ENCODE measurements at regions not wholly inside any gene's neighbourhood (a gene's known extent, or its start where the extent isn't known, plus 50 kb on each side); places are given as distances from the start of the nearest gene placed in this dataset.

DNA sequence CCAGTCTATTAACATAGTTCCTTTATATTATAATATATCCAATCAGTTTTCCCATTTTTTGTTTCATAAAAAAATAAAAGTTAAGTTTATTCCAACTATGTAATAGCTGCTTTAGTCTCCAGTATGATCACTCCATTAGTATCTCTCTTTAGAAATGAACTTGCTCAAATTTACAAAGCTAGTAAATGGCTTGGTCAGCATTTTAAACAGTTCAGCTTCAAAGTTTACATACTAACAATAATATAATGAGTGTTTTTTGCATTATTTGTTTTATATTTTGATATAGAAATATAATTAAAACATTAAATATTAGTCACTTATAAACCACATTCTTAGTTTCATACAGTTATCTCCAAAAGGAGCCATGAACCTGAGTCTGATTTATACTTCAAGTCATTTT, 1073.8 kb downstream of the SLITRK5 start:
- Histone ChIP-seq H3K4me1 (ENCODE audit: control insufficient read depth in 4 of 4, insufficient read depth in 4 of 4, low read length in 3 of 4) (no peaks in the 10 kb centered on the region), H3K4me3 (ENCODE audit: low read depth in 1 of 3, low read length in 3 of 3) (no peak overlapping the region), H3K27me3 (ENCODE audit: control insufficient read depth in 4 of 4, insufficient read depth in 4 of 4, low read length in 3 of 4) (no peaks in the 10 kb centered on the region), H3K27ac (ENCODE audit: low read depth in 1 of 2, low read length in 2 of 2) (no peak overlapping the region), H3K9ac (ENCODE audit: low read depth in 1 of 2, low read length in 2 of 2) (no peak overlapping the region), H3K9me3 (ENCODE audit: control insufficient read depth in 4 of 4, low read length in 3 of 4) (no peaks in the 10 kb centered on the region), H3K36me3 (ENCODE audit: control insufficient read depth in 4 of 4, insufficient read depth in 3 of 4, low read depth in 1 of 4, low read length in 3 of 4) (no peaks in the 10 kb centered on the region)
- TF ChIP-seq, protein P1, sequence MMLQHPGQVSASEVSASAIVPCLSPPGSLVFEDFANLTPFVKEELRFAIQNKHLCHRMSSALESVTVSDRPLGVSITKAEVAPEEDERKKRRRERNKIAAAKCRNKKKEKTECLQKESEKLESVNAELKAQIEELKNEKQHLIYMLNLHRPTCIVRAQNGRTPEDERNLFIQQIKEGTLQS (IDR thresholded peaks at IDR 0.05), result no peak
- no peak for TF ChIP-seq YY1 (IDR thresholded peaks at IDR 0.05)
- no peak for TF ChIP-seq RAD21 (IDR thresholded peaks at IDR 0.05)
- no peak for TF ChIP-seq HNF4A (conservative IDR thresholded peaks at IDR 0.05)
- no peak for TF ChIP-seq TAF1 (conservative IDR thresholded peaks at IDR 0.05)
- TF ChIP-seq, protein P2, sequence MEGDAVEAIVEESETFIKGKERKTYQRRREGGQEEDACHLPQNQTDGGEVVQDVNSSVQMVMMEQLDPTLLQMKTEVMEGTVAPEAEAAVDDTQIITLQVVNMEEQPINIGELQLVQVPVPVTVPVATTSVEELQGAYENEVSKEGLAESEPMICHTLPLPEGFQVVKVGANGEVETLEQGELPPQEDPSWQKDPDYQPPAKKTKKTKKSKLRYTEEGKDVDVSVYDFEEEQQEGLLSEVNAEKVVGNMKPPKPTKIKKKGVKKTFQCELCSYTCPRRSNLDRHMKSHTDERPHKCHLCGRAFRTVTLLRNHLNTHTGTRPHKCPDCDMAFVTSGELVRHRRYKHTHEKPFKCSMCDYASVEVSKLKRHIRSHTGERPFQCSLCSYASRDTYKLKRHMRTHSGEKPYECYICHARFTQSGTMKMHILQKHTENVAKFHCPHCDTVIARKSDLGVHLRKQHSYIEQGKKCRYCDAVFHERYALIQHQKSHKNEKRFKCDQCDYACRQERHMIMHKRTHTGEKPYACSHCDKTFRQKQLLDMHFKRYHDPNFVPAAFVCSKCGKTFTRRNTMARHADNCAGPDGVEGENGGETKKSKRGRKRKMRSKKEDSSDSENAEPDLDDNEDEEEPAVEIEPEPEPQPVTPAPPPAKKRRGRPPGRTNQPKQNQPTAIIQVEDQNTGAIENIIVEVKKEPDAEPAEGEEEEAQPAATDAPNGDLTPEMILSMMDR (IDR thresholded peaks at IDR 0.05; ENCODE audit: low read depth, low read length, missing input control), result no peak
- TF ChIP-seq EGR1 (IDR thresholded peaks at IDR 0.05; ENCODE audit: low read depth in 2 of 2), result no peak
- no peak for TF ChIP-seq JUND (IDR thresholded peaks at IDR 0.05)
- no peak for DNase-seq (ENCODE audit: low spot score)

DNA sequence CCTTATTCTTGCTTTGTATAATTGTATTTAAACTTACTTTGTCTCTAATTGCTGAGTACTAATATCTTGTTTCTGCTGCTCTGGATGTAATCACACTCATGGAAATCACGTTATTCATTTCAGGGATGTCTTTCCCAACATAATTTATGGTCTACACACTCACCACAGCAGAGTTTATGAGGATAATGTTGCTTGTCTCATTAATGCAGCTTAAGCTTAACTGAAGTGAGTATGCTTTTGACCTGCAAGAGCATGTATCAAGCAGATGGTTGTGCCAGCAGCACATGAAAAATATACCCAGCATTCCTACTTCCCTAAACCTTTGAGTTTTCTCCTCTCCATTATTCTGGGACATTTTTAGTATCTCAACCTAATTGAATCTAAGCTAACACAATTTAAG, 1080.9 kb downstream of the SLITRK5 start:
- Histone ChIP-seq H3K9me3 (ENCODE audit: control insufficient read depth in 4 of 4, low read length in 3 of 4) (no peaks in the 10 kb centered on the region), H3K27ac (ENCODE audit: low read depth in 1 of 2, low read length in 2 of 2) (no peak overlapping the region), H3K4me3 (ENCODE audit: low read depth in 1 of 3, low read length in 3 of 3) (no peak overlapping the region), H3K4me1 (ENCODE audit: control insufficient read depth in 4 of 4, insufficient read depth in 4 of 4, low read length in 3 of 4) (no peaks in the 10 kb centered on the region), H3K9ac (ENCODE audit: low read depth in 1 of 2, low read length in 2 of 2) (no peak overlapping the region), H3K27me3 (ENCODE audit: control insufficient read depth in 4 of 4, insufficient read depth in 4 of 4, low read length in 3 of 4) (no peaks in the 10 kb centered on the region), H3K36me3 (ENCODE audit: control insufficient read depth in 4 of 4, insufficient read depth in 3 of 4, low read depth in 1 of 4, low read length in 3 of 4) (no peaks in the 10 kb centered on the region)
- DNase-seq (ENCODE audit: low spot score), result no peak
- 45% methylated on average over 1 of the region's 1 CpG for WGBS
- no peak for TF ChIP-seq RAD21 (IDR thresholded peaks at IDR 0.05)
- TF ChIP-seq NR2F2 (IDR thresholded peaks at IDR 0.05), result no peak
- TF ChIP-seq SP1 (IDR thresholded peaks at IDR 0.05), result no peak
- TF ChIP-seq, protein P2 (IDR thresholded peaks at IDR 0.05; ENCODE audit: low read depth, low read length, missing input control), result no peak
- no peak for TF ChIP-seq HNF4A (conservative IDR thresholded peaks at IDR 0.05)
- TF ChIP-seq RXRA (IDR thresholded peaks at IDR 0.05), result no peak
- TF ChIP-seq FOXA1 (IDR thresholded peaks at IDR 0.05), result no peak
- TF ChIP-seq FOXA2 (IDR thresholded peaks at IDR 0.05), result no peak
- no peak for TF ChIP-seq TAF1 (conservative IDR thresholded peaks at IDR 0.05)
- no peak for TF ChIP-seq YY1 (IDR thresholded peaks at IDR 0.05)

DNA sequence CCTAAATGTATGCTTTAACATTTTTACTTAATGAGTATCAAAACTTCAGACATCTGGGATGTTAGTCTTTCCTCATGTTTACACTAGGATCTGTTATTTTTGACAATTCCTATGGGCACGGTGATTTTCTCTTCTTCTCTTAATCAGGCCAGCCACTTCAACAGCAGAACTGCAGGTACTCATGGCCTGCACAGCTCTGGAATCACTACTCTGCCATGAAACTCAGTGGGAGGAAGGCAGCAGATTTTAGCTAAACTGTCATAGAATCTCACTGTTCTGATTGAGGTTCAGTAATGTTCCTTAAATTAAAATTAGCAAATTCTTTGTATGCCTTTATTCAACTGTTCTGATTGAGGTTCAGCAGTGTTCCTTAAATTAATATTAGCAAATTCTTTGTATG, 1083.0 kb downstream of the SLITRK5 start:
- DNase-seq (ENCODE audit: low spot score), result no peak
- Histone ChIP-seq H3K27ac (ENCODE audit: low read depth in 1 of 2, low read length in 2 of 2) (no peak overlapping the region), H3K9ac (ENCODE audit: low read depth in 1 of 2, low read length in 2 of 2) (no peak overlapping the region), H3K9me3 (ENCODE audit: control insufficient read depth in 4 of 4, low read length in 3 of 4) (no peaks in the 10 kb centered on the region), H3K4me1 (ENCODE audit: control insufficient read depth in 4 of 4, insufficient read depth in 4 of 4, low read length in 3 of 4) (no peaks in the 10 kb centered on the region), H3K27me3 (ENCODE audit: control insufficient read depth in 4 of 4, insufficient read depth in 4 of 4, low read length in 3 of 4) (no peaks in the 10 kb centered on the region), H3K36me3 (ENCODE audit: control insufficient read depth in 4 of 4, insufficient read depth in 3 of 4, low read depth in 1 of 4, low read length in 3 of 4) (no peaks in the 10 kb centered on the region), H3K4me3 (ENCODE audit: low read depth in 1 of 3, low read length in 3 of 3) (no peak overlapping the region)
- TF ChIP-seq GABPA (IDR thresholded peaks at IDR 0.05 in 1 of 2, conservative IDR thresholded peaks at IDR 0.05 in 1 of 2) (no peak), RXRA (IDR thresholded peaks at IDR 0.05) (no peak), EGR1 (IDR thresholded peaks at IDR 0.05; ENCODE audit: low read depth in 2 of 2) (no peak), NR2F2 (IDR thresholded peaks at IDR 0.05) (no peak), YY1 (IDR thresholded peaks at IDR 0.05) (no peak)
- TF ChIP-seq, protein P3, sequence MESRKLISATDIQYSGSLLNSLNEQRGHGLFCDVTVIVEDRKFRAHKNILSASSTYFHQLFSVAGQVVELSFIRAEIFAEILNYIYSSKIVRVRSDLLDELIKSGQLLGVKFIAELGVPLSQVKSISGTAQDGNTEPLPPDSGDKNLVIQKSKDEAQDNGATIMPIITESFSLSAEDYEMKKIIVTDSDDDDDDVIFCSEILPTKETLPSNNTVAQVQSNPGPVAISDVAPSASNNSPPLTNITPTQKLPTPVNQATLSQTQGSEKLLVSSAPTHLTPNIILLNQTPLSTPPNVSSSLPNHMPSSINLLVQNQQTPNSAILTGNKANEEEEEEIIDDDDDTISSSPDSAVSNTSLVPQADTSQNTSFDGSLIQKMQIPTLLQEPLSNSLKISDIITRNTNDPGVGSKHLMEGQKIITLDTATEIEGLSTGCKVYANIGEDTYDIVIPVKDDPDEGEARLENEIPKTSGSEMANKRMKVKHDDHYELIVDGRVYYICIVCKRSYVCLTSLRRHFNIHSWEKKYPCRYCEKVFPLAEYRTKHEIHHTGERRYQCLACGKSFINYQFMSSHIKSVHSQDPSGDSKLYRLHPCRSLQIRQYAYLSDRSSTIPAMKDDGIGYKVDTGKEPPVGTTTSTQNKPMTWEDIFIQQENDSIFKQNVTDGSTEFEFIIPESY (IDR thresholded peaks at IDR 0.05), result no peak
- WGBS, result 61% methylated on average over 1 of the region's 1 CpG

Measured in liver (tissue), 8 donors.